NCI-H524 (cell line): ENCODE measurements at regions not wholly inside any gene's neighbourhood (a gene's known extent, or its start where the extent isn't known, plus 50 kb on each side); places are given as distances from the start of the nearest gene placed in this dataset.
"Not testable (repeated sequence)": the region's sequence is repeated elsewhere in the genome, so short reads cannot be mapped to it uniquely, and the experiment has no call there.

Experiments used
- DNase-seq, 2 experiments: peaks; one replicate each; lab custom pipeline; 2025; lab: John Stamatoyannopoulos, UW

DNA sequence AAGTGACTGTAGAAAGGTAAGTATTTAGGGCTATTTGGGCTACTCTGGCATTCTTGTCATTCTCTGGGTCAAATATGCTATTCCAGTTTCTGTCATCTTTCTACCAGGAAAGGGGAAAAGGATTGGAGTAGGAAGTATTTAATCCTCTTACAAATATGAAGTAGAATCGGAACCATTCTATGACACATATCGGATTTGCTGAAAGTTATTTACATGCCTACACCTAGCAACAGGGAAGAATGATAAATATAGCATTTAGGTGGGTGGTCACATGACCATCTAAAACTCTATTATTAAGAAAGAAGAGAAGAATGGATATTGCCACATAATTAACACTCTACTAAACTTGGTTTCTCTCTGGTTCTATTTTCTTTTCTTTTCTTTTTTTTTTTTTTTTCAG, 1353.1 kb downstream of the ZPLD1 start:
- DNase-seq: no peak

DNA sequence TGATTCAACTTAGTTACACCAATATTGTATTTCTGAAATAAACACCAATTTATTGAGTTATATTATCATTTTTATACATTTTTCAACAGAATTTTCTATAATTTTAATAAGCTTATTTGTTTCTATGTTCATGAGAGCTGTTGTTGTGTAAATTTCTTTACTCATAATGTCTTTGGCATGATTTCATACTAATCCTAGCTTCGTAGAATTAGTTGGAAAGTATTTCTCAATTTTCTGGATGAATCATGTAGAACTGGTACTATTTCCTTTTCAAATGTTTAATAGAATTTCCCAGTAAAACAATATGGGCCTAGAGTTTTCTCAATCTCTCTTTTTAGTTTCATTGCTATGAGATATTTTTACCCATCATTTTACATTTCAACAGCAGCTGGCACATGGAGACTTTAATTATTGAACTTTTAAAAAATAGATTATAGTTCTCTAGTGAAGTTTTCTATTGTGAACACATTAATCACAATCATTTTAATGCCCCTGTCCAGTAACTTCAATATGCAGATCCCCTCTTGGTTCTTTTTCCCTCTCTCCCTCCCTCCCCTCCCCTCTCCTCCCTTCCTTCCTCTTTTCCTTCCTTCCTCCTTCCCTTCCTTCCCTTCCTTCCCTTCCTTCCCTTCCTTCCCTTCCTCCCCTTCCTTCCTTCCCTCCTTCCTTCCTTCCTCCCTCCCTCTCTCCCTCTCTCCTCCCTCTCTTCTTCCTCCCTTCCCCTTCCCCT, 1357.1 kb downstream of the ZPLD1 start:
- DNase-seq: no peak

DNA sequence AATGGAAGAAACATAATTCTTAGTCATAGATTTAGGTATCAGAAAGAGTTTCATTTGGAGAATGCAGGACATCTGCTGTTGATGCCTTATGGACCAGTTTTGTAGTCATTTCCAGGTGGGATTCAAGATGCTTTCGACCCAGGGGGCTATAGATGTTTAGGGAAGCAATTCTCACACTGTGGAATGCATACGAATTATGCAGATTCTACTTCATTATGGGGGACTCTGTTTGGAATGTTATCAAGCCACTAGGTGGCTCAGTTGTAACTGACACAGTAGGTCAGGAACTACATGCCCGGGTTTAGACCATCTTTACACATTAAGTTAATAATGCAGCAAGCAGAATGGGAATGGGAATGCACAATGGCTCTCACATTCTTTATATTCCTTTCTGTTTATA, 1359.8 kb downstream of the ZPLD1 start:
- DNase-seq: peak; percentile 45 to 68

DNA sequence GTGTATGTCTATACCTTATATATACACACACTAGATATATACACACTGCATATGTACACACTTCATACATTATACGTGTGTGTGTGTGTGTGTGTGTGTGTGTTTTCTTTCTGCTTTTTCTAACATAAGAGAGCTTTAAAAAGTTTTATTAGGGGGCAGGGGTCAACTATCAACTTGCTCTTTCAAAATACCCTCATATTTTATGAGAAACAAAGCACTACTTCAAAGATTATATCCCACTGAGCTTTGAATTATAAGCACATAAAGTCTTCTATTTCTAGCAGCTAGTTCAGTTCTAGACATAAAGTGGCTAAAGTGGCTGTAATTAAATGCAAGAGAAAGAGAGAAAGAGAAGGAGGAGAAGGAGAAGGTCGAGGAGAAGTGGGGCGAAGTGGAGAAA, 1361.3 kb downstream of the ZPLD1 start:
- no peak for DNase-seq

DNA sequence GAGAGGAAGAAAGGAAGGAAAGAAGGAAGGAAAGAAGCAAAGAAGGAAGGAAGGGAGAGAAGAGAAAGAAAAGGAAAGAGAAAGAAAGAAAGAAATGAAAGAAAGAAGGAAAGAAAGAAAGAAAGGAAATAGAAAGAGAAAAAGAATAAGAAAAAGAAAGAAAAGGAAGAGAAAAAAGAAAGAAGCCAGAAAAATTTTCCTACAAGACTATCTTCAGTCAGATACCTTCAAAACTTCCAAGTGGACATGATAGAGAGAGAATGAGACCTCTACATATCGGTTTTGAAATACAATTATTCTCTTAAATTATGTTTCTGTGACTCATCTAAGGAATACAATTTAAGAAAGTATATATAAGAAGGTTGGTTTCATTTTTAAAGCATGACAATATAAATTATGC, 1369.0 kb downstream of the ZPLD1 start:
- no peak for DNase-seq

DNA sequence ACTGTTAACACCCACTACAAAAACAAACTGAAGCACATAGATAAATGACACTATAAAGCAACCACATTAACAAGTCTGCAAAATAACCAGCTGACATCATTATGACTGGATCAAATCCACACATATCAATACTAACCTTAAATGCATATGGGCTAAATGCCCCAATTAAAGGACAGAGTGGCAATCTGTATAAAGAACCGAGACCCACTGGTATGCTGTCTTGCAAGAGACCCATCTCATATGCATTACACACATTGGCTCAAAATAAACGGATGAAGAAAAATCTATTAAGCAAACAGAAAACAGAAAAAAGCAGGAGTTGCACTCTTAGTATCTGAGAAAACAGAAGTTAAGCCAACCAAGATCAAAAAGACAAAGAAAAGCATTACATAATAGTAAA, 1375.4 kb downstream of the ZPLD1 start:
- no peak for DNase-seq

DNA sequence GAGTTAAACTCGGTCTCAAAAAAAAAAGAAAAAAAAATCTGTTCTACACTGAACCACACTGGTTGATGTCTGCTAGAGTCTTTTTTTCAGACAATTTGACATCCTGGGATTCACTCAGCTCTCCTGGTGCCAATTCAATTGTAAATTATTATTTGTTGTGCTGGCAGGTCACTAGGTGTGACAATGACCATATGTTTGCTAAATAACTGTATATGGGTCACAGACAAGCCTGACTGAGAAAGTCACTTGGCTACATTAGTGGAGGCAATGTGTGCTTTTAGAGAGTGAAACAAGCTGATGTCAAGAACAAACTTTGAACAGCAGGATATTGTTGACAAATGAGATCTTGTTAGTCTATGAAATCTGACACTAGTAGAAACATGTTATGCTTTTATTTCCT, 1379.1 kb downstream of the ZPLD1 start:
- no peak for DNase-seq

DNA sequence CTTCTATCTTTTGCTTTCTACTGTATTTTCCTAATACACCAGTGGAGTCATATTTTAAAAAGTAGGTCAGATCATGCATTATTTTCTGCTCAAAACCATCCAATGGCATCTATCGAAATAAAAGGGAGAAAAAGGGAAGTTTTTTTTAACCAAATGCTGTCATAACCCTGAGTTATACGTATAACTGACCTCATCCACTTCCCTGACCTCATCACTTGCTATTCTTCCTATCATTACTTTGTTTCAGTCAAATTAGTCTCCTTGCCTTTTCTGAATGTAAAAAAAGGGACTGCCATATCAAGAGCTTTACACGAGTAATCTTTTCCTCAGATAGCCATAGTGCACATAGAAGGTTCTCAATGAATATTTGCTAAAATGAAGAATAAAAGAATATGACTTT, 1383.6 kb downstream of the ZPLD1 start:
- DNase-seq: no peak

DNA sequence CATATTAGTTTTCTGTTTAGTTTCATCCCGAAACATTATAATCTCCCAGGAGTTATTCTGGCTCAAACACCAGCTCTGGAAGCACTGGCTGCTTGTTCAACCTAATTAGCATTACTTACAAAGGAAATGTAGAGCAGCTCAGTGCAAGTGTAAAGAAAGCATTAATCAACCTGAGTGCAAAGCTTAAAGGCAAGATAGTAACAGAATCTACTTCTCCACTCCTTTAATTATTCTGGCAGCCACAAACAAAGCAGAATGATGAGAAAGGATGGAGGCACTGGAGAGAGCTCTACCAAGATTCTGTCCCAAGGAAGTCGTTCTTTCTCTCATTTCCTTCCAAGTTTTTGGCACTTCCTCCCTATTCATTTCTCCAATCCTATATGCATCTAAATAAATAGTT, 1384.0 kb downstream of the ZPLD1 start:
- no peak for DNase-seq

DNA sequence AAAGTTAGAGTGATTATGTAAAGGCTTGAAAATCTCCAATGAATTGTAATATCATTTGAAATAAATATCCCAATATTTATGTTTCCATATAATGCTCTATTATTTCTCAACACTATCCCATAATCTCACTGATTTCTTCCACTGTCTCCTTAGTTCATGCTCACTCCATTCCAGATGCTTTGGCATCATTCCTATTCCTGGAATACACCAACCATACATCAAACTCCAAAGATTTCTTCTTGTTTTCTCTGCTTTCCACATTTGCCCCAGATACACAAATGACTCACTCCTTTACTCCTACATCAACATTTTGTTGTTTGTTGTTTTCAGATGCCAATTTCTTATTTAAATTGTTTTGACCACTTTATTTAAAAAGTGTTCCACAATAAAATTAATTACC, 1390.8 kb downstream of the ZPLD1 start:
- DNase-seq: no peak

DNA sequence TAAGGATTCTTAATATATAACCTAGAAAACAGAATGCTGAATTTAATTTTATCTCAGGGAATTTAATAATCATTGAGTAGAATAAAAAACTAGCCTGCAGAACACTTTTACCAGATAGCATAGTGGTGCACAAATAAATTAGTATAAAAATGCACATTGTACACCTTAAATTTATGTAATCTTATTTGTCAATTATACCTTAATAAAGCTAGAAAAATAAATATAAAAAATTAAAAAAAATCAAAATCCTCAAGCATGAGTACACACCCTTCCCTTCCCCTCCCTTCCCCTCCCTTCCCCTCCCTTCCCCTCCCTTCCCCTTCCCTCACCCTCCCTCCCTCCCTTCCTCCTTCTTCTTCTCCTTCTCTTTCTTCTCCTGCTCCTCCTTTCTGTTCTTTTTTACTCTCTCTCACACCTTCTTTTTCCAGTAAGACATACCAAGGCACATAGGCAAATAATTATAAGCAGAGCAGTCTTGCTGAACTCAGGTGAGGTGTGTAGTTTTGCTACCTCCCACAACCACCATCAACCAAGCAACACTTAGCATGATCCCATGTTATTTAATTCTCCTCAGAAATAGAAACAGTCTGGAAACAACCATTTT, 1395.0 kb downstream of the ZPLD1 start:
- DNase-seq: no peak

DNA sequence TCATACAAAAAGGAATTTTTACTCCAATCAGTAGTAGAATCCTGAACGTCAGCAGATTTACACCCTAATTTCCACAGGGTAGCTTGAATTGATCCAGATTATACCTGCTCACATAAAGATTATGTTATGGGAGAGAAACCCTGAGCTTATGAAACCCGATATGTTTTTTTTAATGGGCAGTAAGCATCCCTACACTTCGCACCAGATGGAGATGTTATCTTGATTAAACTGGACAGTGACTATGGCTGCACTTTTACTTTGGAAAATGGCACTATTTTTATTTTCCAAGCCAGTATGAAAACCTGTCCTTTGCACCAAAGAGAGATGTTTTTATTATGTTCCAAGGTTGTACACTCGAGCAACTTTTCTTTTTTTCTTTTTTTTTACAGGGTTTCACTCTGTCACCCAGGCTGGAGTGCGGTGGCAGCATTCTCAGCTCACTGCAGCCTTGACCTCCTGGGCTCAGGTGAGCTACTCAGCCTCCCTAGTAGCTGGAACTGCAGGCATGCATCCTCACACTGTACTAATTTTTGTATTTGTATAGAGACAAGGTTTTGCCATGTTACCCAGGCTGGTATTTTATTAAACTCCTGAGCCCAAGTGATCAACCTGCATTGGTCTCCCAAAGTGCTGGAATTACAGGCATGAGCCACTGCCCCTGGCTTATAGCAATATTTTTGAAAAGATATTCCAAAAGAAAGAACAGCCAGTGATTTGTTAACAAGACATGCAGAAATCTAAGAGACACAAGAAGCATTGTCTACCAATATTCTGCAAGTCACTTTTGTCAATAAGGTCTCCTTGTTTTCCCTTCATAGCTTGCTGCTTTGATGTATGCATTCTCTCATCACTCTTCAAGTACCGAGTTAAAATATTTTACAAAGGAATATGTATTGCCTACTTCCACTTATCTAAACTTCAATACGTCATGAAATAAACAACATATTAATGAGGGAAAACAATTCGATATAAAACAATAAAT, 1412.6 kb downstream of the ZPLD1 start:
- peak; percentile 28 to 82 for DNase-seq

DNA sequence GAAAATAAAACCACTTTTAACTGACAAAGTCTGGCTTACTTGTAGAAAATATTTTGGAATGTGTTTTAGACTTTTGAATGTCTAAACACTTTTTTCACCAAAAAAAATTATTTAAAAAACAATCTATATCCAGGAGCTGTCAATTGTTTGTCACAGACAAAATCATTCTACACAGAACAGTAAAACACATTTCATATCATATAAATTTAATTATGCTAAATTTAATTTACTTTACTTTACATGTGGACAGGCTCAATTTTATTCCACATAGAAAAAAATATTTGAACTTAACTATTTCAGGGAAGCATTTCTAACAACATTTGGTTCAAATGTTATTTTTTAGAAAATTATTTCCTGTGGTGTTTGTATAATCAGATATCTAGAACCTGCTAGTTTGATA, 1417.0 kb downstream of the ZPLD1 start:
- DNase-seq: no peak

DNA sequence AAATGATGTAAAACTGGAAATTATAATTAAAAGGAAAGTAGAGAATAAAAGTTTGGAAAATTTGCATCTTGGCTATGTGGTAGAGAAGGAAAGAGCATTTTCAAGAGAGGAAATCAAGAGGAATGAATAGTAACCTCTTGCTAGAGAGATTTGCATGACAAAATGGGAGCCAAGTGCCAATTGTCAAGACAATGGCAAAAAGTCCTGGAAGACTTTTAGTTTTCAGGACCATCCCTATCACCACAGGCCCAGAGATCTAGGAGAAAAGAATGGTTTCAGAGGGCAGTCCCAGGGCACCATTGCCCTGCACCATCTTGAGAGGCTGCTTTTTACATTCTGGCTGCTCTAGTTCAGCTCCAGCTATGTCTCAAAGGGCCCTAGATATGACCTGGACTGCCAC, 1427.6 kb downstream of the ZPLD1 start:
- DNase-seq: no peak

DNA sequence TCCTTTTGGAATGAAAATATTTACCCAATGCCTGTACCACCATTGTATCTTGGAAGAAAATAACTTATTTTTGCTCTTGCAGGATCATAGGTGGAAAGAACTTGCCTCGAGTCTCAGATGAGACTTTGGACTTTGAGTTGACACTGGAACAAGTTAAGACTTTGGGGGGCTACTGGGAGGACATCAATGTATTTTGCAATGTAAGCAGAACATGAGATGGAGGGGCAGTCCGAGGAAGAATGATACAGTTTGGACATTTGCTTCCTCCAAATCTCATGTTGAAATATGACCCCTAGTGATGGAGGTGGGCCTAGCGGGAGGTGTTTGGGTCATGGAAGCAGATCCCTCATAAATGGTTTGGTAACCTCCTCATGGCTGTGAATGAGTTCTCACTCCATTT, 1428.6 kb downstream of the ZPLD1 start:
- DNase-seq: no peak

DNA sequence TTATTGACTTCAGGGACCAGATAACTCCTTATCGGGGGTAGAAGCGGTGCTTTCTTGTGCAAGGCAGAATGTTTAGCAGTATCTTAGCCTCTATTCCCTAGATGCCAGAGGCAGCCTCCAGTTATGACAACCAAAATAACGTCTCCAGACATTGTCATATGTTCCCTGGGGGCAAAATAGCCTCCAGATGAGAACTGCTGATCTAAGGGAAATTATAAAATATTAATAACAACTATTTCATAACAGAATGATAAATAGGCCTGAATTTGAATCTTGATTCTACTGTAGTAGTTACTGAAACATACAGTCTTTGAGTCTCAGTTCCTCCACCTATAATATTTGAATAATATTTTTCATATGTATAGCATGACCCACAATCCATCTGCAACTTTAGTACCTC, 1431.3 kb downstream of the ZPLD1 start:
- no peak for DNase-seq

DNA sequence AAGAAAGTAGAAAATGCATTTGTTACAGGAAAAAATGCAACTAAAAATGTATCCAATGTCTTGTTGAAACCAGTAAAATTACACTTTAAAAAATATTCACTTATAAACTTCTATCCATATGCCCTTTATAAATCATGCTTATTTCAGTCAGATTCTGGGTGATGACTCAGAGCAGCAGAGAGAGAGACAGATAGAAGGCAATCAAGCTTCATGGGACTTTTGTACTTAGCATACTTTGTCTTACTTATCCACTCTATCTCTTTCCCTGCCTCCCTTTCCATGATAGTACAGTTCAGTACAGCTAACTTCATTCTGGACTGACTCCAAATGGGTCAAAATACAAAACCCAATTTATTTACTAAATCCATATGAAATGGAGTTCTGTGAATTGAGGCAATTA, 1438.2 kb downstream of the ZPLD1 start:
- no peak for DNase-seq

DNA sequence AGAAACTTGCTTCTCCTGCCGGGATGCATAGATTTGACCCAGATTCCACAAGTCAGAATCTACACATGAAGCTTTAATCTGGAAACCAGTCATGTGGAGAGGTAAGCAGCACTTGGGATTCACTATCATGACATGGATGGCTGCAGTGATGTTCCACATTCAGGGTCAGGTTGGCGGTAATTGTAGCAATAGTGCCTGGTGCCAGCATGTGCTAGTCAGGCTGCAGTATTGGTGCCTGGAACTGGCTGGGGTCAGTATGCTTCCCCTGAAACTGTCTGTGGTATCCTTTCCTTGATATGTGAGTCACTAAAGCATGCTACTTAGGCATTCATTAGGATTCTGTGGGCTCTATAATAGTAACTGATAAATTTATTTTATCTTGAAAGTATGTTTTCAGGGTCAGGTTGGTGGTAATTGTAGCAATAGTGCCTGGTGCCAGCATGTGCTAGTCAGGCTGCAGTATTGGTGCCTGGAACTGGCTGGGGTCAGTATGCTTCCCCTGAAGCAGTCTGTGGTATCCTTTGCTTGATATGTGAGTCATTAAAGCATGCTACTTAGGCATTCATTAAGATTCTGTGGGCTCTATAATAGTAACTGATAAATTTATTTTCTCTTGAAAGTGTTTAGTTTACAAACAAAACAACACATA, 1439.2 kb downstream of the ZPLD1 start:
- no peak for DNase-seq

DNA sequence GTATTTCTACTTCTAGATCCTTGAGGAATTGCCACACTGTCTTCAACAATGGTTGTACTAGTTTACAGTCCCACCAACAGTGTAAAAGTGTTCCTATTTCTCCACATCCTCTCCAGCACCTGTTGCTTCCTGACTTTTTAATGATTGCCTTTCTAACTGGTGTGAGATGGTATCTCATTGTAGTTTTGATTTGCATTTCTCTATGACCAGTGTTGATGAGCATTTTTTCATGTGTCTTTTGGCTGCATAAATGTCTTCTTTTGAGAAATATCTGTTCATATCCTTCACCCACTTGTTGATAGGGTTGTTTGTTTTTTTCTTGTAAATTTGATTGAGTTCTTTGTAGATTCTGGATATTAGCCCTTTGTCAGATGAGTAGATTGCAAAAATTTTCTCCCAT, 1447.0 kb downstream of the ZPLD1 start:
- not testable (repeated sequence) for DNase-seq

DNA sequence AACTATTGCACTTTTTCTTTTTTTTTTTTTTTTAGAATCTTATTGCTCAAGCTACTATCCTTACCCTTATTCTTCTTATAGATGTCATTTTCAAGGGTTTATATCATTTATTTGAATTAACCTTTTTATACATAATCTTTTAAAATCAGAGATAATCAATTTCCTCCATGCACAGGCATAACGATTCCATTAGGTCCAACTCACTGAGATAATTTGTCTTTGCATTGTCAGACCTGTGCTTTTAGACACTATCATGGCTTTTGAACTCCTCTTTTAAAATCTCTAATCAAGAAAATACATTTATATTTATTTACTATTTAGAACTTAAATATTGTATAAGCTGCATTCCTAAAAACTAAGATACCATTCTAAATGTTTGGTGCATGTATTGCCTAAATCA, 1454.9 kb downstream of the ZPLD1 start:
- DNase-seq: no peak

DNA sequence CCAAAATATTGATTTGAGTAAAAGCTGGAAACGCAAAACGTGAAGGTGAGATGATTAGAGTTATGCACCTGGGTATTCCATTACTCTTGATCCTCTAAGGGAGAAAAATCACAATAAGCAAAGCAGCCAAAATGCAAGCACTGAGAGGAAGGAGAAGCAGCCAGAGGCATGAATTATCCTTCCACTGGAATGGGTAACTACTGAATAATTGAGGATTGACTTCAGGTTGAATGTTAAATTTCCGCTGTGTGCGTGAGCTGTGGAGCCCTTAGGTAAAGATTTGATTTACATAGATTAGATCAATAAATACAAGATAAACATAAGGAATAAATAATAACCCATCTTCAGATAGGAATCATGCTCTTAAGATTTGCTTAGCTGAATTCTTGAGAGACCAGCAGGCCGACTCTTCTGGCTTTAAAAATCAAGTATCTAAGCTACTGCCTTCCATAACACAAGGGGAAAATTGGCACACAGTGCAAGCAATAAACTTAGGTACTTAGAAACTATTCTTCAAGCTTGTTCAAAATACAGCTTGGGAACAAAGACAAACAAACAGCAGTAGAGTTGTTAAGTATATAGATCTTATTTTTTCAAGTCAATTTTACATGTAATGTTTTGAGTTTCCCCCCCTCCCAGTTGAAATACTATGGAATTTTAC, 1459.5 kb downstream of the ZPLD1 start:
- DNase-seq: no peak

DNA sequence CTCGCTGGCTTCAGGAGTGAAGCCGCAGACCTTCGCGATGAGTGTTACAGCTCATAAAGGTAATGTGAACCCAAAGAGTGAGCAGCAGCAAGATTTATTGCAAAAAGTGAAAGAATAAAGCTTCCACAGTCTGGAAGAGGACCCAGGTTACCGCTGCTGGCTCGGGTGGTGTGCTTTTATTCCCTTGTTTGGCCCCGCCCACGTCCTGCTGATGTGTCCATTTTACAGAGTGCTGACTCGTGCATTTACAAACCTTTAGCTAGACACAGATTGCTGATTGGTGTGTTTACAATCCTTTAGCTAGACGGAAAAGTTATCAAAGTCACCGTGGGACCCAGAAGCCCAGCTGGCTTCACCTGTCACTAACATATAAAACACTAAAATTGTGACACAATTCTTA, 1464.5 kb downstream of the ZPLD1 start:
- no peak for DNase-seq
